SU-DHL-6 (cell line): ENCODE measurements at regions not wholly inside any gene's neighbourhood (a gene's known extent, or its start where the extent isn't known, plus 50 kb on each side); places are given as distances from the start of the nearest gene placed in this dataset.

Experiments
- H2AFZ ChIP-seq: fragments of 200-600 bp; sonication (generic); 2 replicates; pipeline ENCODE4 v1.6.1; 2014; ENCODE audit warnings: low read depth, mild to moderate bottlenecking, moderate library complexity, mixed read lengths, antibody characterized with exemption, low read length; ENCODE audit not compliant: severe bottlenecking
- H3F3A ChIP-seq: fragments of 200-600 bp; shearing (Covaris generic); 2 replicates; pipeline ENCODE4 v1.6.0; 2016; ENCODE audit warnings: antibody characterized with exemption, mild to moderate bottlenecking; ENCODE audit not compliant: insufficient read depth
- H3K27ac ChIP-seq: fragments of 200-600 bp; sonication (generic); 2 replicates; pipeline ENCODE4 v1.5.1; 2016; ENCODE audit warnings: low read depth, mild to moderate bottlenecking, low read length, moderate library complexity, mixed read lengths
- H3K27me3 ChIP-seq: fragments of 200-600 bp; sonication (generic), shearing (Covaris generic); 2 replicates; pipeline ENCODE4 v1.6.0; 2014; ENCODE audit warnings: mild to moderate bottlenecking, low read length
- H3K36me3 ChIP-seq: fragments of 200-600 bp; sonication (generic); 2 replicates; pipeline ENCODE4 v1.6.1; 2014; ENCODE audit warnings: mild to moderate bottlenecking, low read length, mixed read lengths
- H3K4me2 ChIP-seq: fragments of 300-600, 200-600 bp; shearing (Covaris generic), sonication (generic); 2 replicates; pipeline ENCODE4 v1.6.0; 2014; ENCODE audit warnings: low read length, low read depth, mild to moderate bottlenecking; ENCODE audit not compliant: poor library complexity, severe bottlenecking
- H3K4me3 ChIP-seq: fragments of 200-600 bp; sonication (generic); 2 replicates; pipeline ENCODE4 v1.5.1; 2014; ENCODE audit warnings: antibody characterized with exemption, low read length, mild to moderate bottlenecking, mixed read lengths; ENCODE audit not compliant: insufficient read depth, poor library complexity, severe bottlenecking
- H3K79me2 ChIP-seq: fragments of 200-600 bp; sonication (generic); 2 replicates; pipeline ENCODE4 v1.6.1; 2014; ENCODE audit warnings: mild to moderate bottlenecking, low read length, moderate library complexity; ENCODE audit not compliant: insufficient read depth
- H3K9ac ChIP-seq: fragments of 200-600 bp; sonication (generic); 2 replicates; pipeline ENCODE4 v1.7.0; 2014; ENCODE audit warnings: mild to moderate bottlenecking, low read length
- H3K9me2 ChIP-seq: fragments of 200-600 bp; sonication (generic); replicated peaks from 2 replicates; pipeline ENCODE4 v1.6.1; 2014; ENCODE audit warnings: low read length; ENCODE audit not compliant: insufficient read depth
- H3K9me3 ChIP-seq: fragments of 200-600 bp; sonication (generic); 2 replicates; pipeline ENCODE4 v1.6.1; 2014; ENCODE audit warnings: low read length, mixed read lengths; ENCODE audit not compliant: insufficient read depth
- H4K20me1 ChIP-seq: fragments of 200-600 bp; sonication (generic); 2 replicates; pipeline ENCODE4 v1.6.1; 2014; ENCODE audit warnings: low read depth, mild to moderate bottlenecking, antibody characterized with exemption, low read length, moderate library complexity, mixed read lengths
- CTCF ChIP-seq: fragments of 200-600 bp; sonication (generic); IDR thresholded peaks from one replicate; pipeline ENCODE4 v1.5.1; 2017; ENCODE audit warnings: antibody characterized with exemption, mild to moderate bottlenecking, low read length, moderate library complexity; ENCODE audit not compliant: insufficient read depth, poor library complexity, severe bottlenecking
- EZH2phosphoT487 ChIP-seq: fragments of 200-600 bp; sonication (generic), shearing (Covaris generic); conservative IDR thresholded peaks from 2 replicates; pipeline ENCODE4 v1.6.1; 2018; ENCODE audit warnings: mild to moderate bottlenecking, antibody characterized with exemption, low read length, moderate library complexity, mixed read lengths

- H3K4me3 ChIP-seq = no peak overlapping the region
- no peaks in the 10 kb centered on the region for H3F3A ChIP-seq
- no peaks in the 10 kb centered on the region for H4K20me1 ChIP-seq
- no peak for TF ChIP-seq CTCF
- TF ChIP-seq EZH2phosphoT487 = no peak
- no peaks in the 10 kb centered on the region for H3K9me2 ChIP-seq
- H2AFZ ChIP-seq = no peak overlapping the region
- H3K4me2 ChIP-seq = no peak overlapping the region
- H3K36me3 ChIP-seq = no peaks in the 10 kb centered on the region
- H3K79me2 ChIP-seq = no peaks in the 10 kb centered on the region
- no peaks in the 10 kb centered on the region for H3K9me3 ChIP-seq
- no peak overlapping the region for H3K27ac ChIP-seq
- H3K9ac ChIP-seq = no peak overlapping the region
- H3K27me3 ChIP-seq = no peaks in the 10 kb centered on the region
Observed at GRCh38 chr2:7954234-7954633, 727.6 kb upstream of the ID2 start.

GRCh38 chr2:7956126-7956689 lies 725.6 kb upstream of the ID2 start:
- Histone ChIP-seq H3K36me3 (no peaks in the 10 kb centered on the region), H3F3A (no peaks in the 10 kb centered on the region), H3K79me2 (no peaks in the 10 kb centered on the region), H3K27ac (no peak overlapping the region), H3K9ac (no peak overlapping the region), H3K9me2 (no peaks in the 10 kb centered on the region), H3K9me3 (no peaks in the 10 kb centered on the region), H3K4me3 (no peak overlapping the region), H2AFZ (no peak overlapping the region), H3K4me2 (no peak overlapping the region), H4K20me1 (no peaks in the 10 kb centered on the region), H3K27me3 (no peaks in the 10 kb centered on the region)
- TF ChIP-seq CTCF (no peak), EZH2phosphoT487 (no peak)

GRCh38 chr2:7961550-7961949 lies 720.3 kb upstream of the ID2 start:
- Histone ChIP-seq H3K27me3 (no peaks in the 10 kb centered on the region), H3K9ac (no peak overlapping the region), H3K4me2 (no peak overlapping the region), H3K9me3 (no peaks in the 10 kb centered on the region), H3K27ac (no peak overlapping the region), H3K9me2 (no peaks in the 10 kb centered on the region), H3K4me3 (no peak overlapping the region), H2AFZ (no peak overlapping the region), H4K20me1 (no peaks in the 10 kb centered on the region), H3F3A (no peaks in the 10 kb centered on the region), H3K36me3 (no peaks in the 10 kb centered on the region), H3K79me2 (no peaks in the 10 kb centered on the region)
- TF ChIP-seq EZH2phosphoT487 (no peak), CTCF (no peak)
